ENCODE measurements at regions not wholly inside any gene's neighbourhood (a gene's known extent, or its start where the extent isn't known, plus 50 kb on each side); places are given as distances from the start of the nearest gene placed in this dataset.

- Histone ChIP-seq H3K27me3 (ENCODE audit: control insufficient read depth, insufficient read depth, low read length) (no peaks in the 10 kb centered on the region), H3K27ac (ENCODE audit: low read length) (no peak overlapping the region), H3K9me3 (ENCODE audit: control insufficient read depth, insufficient read depth, low read depth, low read length) (no peaks in the 10 kb centered on the region), H3K4me1 (ENCODE audit: control insufficient read depth, insufficient read depth, low read length) (no peaks in the 10 kb centered on the region), H3K36me3 (ENCODE audit: control insufficient read depth, insufficient read depth, low read length) (no peaks in the 10 kb centered on the region), H3K4me3 (ENCODE audit: low read depth in 2 of 2, low read length in 2 of 2) (no peak overlapping the region)
- DNase-seq (ENCODE audit: low read depth, low spot score) = no peak
- intact Hi-C loops (cut with micrococcal nuclease; ENCODE audit: unreplicated experiment) = no loop called here
- ChIA-PET POLR2A (no interaction called here), CTCF (no interaction called here)
- ATAC-seq = no peak
- no peak for TF ChIP-seq CTCF (IDR thresholded peaks at IDR 0.05)
- no peak for TF ChIP-seq POLR2AphosphoS5 (IDR thresholded peaks at IDR 0.05; ENCODE audit: low read depth, low read length)
- TF ChIP-seq REST (IDR thresholded peaks at IDR 0.05; ENCODE audit: insufficient read depth in 1 of 2, low read depth in 2 of 2, low read length in 1 of 2) = no peak
- TF ChIP-seq SIN3A (IDR thresholded peaks at IDR 0.05; ENCODE audit: borderline replicate concordance, insufficient read depth, low read depth, low read length) = no peak
- no peak for TF ChIP-seq TCF7L2 (IDR thresholded peaks at IDR 0.05; ENCODE audit: low read depth, low read length)
- in situ Hi-C loops (cut with HindIII; ENCODE audit: low pct_unique_long_range_greater_than_20kb, low sequenced_read_pairs) = no loop called here
- BruUV-seq (replicated peaks) = no TSS peak
Measured at GRCh38 chr15:35876762-35877161, 330.8 kb upstream of the DPH6 start.

- TF ChIP-seq POLR2AphosphoS5 (IDR thresholded peaks at IDR 0.05; ENCODE audit: low read depth, low read length) (no peak), SIN3A (IDR thresholded peaks at IDR 0.05; ENCODE audit: borderline replicate concordance, insufficient read depth, low read depth, low read length) (no peak), CTCF (IDR thresholded peaks at IDR 0.05) (no peak), REST (IDR thresholded peaks at IDR 0.05; ENCODE audit: insufficient read depth in 1 of 2, low read depth in 2 of 2, low read length in 1 of 2) (no peak), TCF7L2 (IDR thresholded peaks at IDR 0.05; ENCODE audit: low read depth, low read length) (no peak)
- H3K27ac ChIP-seq (ENCODE audit: low read length) = no peak overlapping the region
- no peaks in the 10 kb centered on the region for H3K4me1 ChIP-seq (ENCODE audit: control insufficient read depth, insufficient read depth, low read length)
- CTCF ChIA-PET = no interaction called here
- DNase-seq (ENCODE audit: low read depth, low spot score) = no peak
- no peak for ATAC-seq
- POLR2A ChIA-PET = no interaction called here
- H3K27me3 ChIP-seq (ENCODE audit: control insufficient read depth, insufficient read depth, low read length) = no peaks in the 10 kb centered on the region
- in situ Hi-C loops (cut with HindIII; ENCODE audit: low pct_unique_long_range_greater_than_20kb, low sequenced_read_pairs) (no loop called here), intact Hi-C loops (cut with micrococcal nuclease; ENCODE audit: unreplicated experiment) (no loop called here)
- H3K36me3 ChIP-seq (ENCODE audit: control insufficient read depth, insufficient read depth, low read length) = no peaks in the 10 kb centered on the region
- no TSS peak for BruUV-seq (replicated peaks)
- H3K9me3 ChIP-seq (ENCODE audit: control insufficient read depth, insufficient read depth, low read depth, low read length) = no peaks in the 10 kb centered on the region
- no peak overlapping the region for H3K4me3 ChIP-seq (ENCODE audit: low read depth in 2 of 2, low read length in 2 of 2)
Measured at GRCh38 chr15:35880896-35881295, 334.9 kb upstream of the DPH6 start.

Measured in Panc1 (cell line).